B cell (primary cell): ENCODE measurements at regions not wholly inside any gene's neighbourhood (a gene's known extent, or its start where the extent isn't known, plus 50 kb on each side); places are given as distances from the start of the nearest gene placed in this dataset.

ENCODE experiments used
- ATAC-seq: fragments of 200-7000 bp; cut with Tn5 transposase; one replicate; pipeline ENCODE4 v1.10.0; 2021; ENCODE audit warnings: low read depth, mild to moderate bottlenecking, moderate number of reproducible peaks, moderate library complexity
- CTCF ChIA-PET: fragments of 350-600 bp; sonication (Branson Sonifier 250); formaldehyde crosslinking; loops from one replicate; lab custom pipeline; 2021; ENCODE audit warnings: antibody characterized with exemption, inconsistent platforms; lab: Charles Lee
- POLR2A ChIA-PET: fragments of 350-600 bp; sonication (Branson Sonifier 250); formaldehyde crosslinking; loops from one replicate; lab custom pipeline; 2021; ENCODE audit warnings: antibody characterized with exemption; lab: Charles Lee
- DNase-seq: peaks from one replicate; pipeline ENCODE4 v3.0.0; 2013
- H2AFZ ChIP-seq: 2 replicates; pipeline ENCODE4 v1.6.1; 2012; ENCODE audit warnings: mild to moderate bottlenecking, low read depth, low read length; ENCODE audit not compliant: insufficient read depth, poor library complexity, severe bottlenecking
- H3K27ac ChIP-seq, 2 donors: 1 replicate in 1 of 2; 2 replicates in 1 of 2; pipeline ENCODE4 v1.5.1; 2012 to 2013; ENCODE audit warnings: low read length in 2 of 2, mild to moderate bottlenecking in 2 of 2, moderate library complexity in 1 of 2
- H3K27me3 ChIP-seq, 4 experiments: fragments of 200-600 bp in 1 of 4; sonication (generic) in 1 of 4; replicated peaks in 1 of 4; 1 replicate in 2 of 4; 2 replicates in 2 of 4; pipeline versions ENCODE4 v1.6.1 to v1.7.0; 2013 to 2016; ENCODE audit warnings: low read length in 3 of 4, mild to moderate bottlenecking in 2 of 4, mixed read lengths in 1 of 4, moderate library complexity in 1 of 4; ENCODE audit not compliant: insufficient read depth in 4 of 4, control insufficient read depth in 3 of 4; ENCODE audit errors: control extremely low read depth in 1 of 4
- H3K36me3 ChIP-seq, 2 experiments: replicated peaks in 1 of 2; 1 replicate in 1 of 2; 2 replicates in 1 of 2; pipeline versions ENCODE4 v1.6.1 to v1.7.1; 2013; ENCODE audit warnings: low read length in 1 of 2; ENCODE audit not compliant: insufficient read depth in 2 of 2, control insufficient read depth in 1 of 2; ENCODE audit errors: control extremely low read depth in 1 of 2, extremely low read depth in 1 of 2
- H3K4me1 ChIP-seq, 2 donors: fragments of 200-600 bp in 1 of 2; sonication (generic) in 1 of 2; 1 replicate in 1 of 2; 2 replicates in 1 of 2; pipeline versions ENCODE4 v1.5.1 to v1.6.1; 2013 to 2017; ENCODE audit warnings: low read length in 2 of 2; ENCODE audit not compliant: control insufficient read depth in 2 of 2, insufficient read depth in 2 of 2
- H3K4me2 ChIP-seq: replicated peaks from 2 replicates; pipeline ENCODE3; 2012; ENCODE audit warnings: mild to moderate bottlenecking, low read depth, low read length; ENCODE audit not compliant: poor library complexity, severe bottlenecking
- H3K4me3 ChIP-seq, 5 experiments: fragments of 200-600 bp in 1 of 5; sonication (generic) in 1 of 5; 1 replicate in 3 of 5; 2 replicates in 2 of 5; pipeline versions ENCODE4 v1.5.1 to v1.7.0; 2011 to 2016; ENCODE audit warnings: low read length in 4 of 5, mild to moderate bottlenecking in 4 of 5, low read depth in 2 of 5, control low read depth in 1 of 5, moderate library complexity in 1 of 5; ENCODE audit not compliant: insufficient read depth in 1 of 5; ENCODE audit errors: control extremely low read depth in 1 of 5, extremely low read depth in 1 of 5
- H3K79me2 ChIP-seq: fragments of 200-600 bp; sonication (generic); one replicate; pipeline ENCODE4 v1.6.0; 2016; ENCODE audit warnings: low read length; ENCODE audit not compliant: control insufficient read depth, insufficient read depth
- H3K9ac ChIP-seq: fragments of 200-600 bp; sonication (generic); 2 replicates; pipeline ENCODE4 v1.6.1; 2017; ENCODE audit warnings: mild to moderate bottlenecking, low read length, moderate library complexity
- H3K9me3 ChIP-seq, 3 donors: one replicate each; pipeline versions ENCODE4 v1.6.1 to v1.7.1; 2013; ENCODE audit warnings: low read length in 2 of 3; ENCODE audit not compliant: control insufficient read depth in 2 of 3, insufficient read depth in 1 of 3; ENCODE audit errors: control extremely low read depth in 1 of 3
- H4K20me1 ChIP-seq: 2 replicates; pipeline ENCODE4 v1.6.0; 2012; ENCODE audit warnings: mild to moderate bottlenecking, low read length; ENCODE audit not compliant: insufficient read depth, control insufficient read depth, poor library complexity, severe bottlenecking
- H3K27ac Mint-ChIP-seq: one replicate; pipeline ENCODE4 v1.8.0; 2021; ENCODE audit warnings: mixed read lengths
- H3K27me3 Mint-ChIP-seq: one replicate; pipeline ENCODE4 v1.8.0; 2021; ENCODE audit warnings: mixed read lengths
- H3K4me1 Mint-ChIP-seq: one replicate; pipeline ENCODE4 v1.8.0; 2021; ENCODE audit warnings: mixed read lengths
- H3K4me3 Mint-ChIP-seq: one replicate; pipeline ENCODE4 v1.8.0; 2021; ENCODE audit warnings: mixed read lengths
- H3K9me3 Mint-ChIP-seq: one replicate; pipeline ENCODE4 v1.8.0; 2022; ENCODE audit warnings: mixed read lengths; ENCODE audit not compliant: insufficient read depth
- CTCF ChIP-seq: fragments of 200-600 bp; IDR thresholded peaks from one replicate; pipeline ENCODE4 v1.8.0; 2022; ENCODE audit warnings: antibody characterized with exemption, mild to moderate bottlenecking
- EZH2 ChIP-seq: IDR thresholded peaks from 2 replicates; pipeline ENCODE4 v1.6.1; 2012; ENCODE audit warnings: borderline replicate concordance, low read depth, mild to moderate bottlenecking, moderate library complexity, low read length; ENCODE audit not compliant: insufficient read depth, poor library complexity, severe bottlenecking
- WGBS: methylation state at CpG from one replicate; pipeline ENCODE4 v1.1.5; 2013; ENCODE audit warnings: missing lambda C conversion rate; ENCODE audit not compliant: insufficient coverage; 5-methylcytosine and 5-hydroxymethylcytosine counted together
- intact Hi-C: fragments of 100-400 bp; cut with micrococcal nuclease; formaldehyde crosslinking; loops from one replicate; pipeline ENCODE4 v1.10.0; 2022

- TF ChIP-seq EZH2 (no peak), CTCF (no peak)
These were observed 379.2 kb upstream of the ERCC4 start for GRCh38 chr16:13540771-13541170.

GRCh38 chr16:13542284-13542683, 377.7 kb upstream of the ERCC4 start:
- Histone ChIP-seq H4K20me1 (no peaks in the 10 kb centered on the region), H3K4me3 (no peak overlapping the region), H3K36me3 (no peaks in the 10 kb centered on the region), H3K27me3 (no peaks in the 10 kb centered on the region), H3K9ac (no peak overlapping the region), H3K4me1 (no peaks in the 10 kb centered on the region), H3K9me3 (peaks cover 0 to 3% (median 0%) of the 10 kb centered on the region in 3 donors), H2AFZ (no peak overlapping the region), H3K27ac (no peak overlapping the region), H3K79me2 (no peaks in the 10 kb centered on the region), H3K4me2 (no peak overlapping the region)
- no CpG with 5 or more reads among the region's 2 CpGs for WGBS
- DNase-seq = no peak
- intact Hi-C loops = no loop called here
- Mint-ChIP-seq H3K4me3 (no peak overlapping the region), H3K27me3 (peaks cover 4% of the 10 kb centered on the region), H3K4me1 (no peaks in the 10 kb centered on the region), H3K9me3 (peaks cover 6% of the 10 kb centered on the region), H3K27ac (no peak overlapping the region)
- ATAC-seq = no peak
- ChIA-PET POLR2A (no interaction called here), CTCF (no interaction called here)
- TF ChIP-seq EZH2 = no peak
- TF ChIP-seq CTCF = no peak

More at GRCh38 chr16:13540771-13541170, 379.2 kb upstream of the ERCC4 start:
- no peak for ATAC-seq
- CTCF ChIA-PET = no interaction called here
- H3K36me3 ChIP-seq = no peaks in the 10 kb centered on the region
- no peak overlapping the region for H3K9ac ChIP-seq
- H3K4me2 ChIP-seq = no peak overlapping the region
- H2AFZ ChIP-seq = no peak overlapping the region
- intact Hi-C loops = no loop called here
- H3K27me3 Mint-ChIP-seq = peaks cover 4% of the 10 kb centered on the region
- peaks cover 0 to 3% (median 0%) of the 10 kb centered on the region in 3 donors for H3K9me3 ChIP-seq
- no peak overlapping the region for H3K4me3 ChIP-seq
- peaks cover 6% of the 10 kb centered on the region for H3K9me3 Mint-ChIP-seq
- POLR2A ChIA-PET = no interaction called here
- no peaks in the 10 kb centered on the region for H4K20me1 ChIP-seq
- no peaks in the 10 kb centered on the region for H3K4me1 ChIP-seq
- no peak overlapping the region for H3K27ac Mint-ChIP-seq
- no peaks in the 10 kb centered on the region for H3K4me1 Mint-ChIP-seq
- no peaks in the 10 kb centered on the region for H3K27me3 ChIP-seq
- H3K27ac ChIP-seq = no peak overlapping the region
- 94% methylated on average over 2 of the region's 4 CpGs for WGBS
- H3K4me3 Mint-ChIP-seq = no peak overlapping the region
- no peaks in the 10 kb centered on the region for H3K79me2 ChIP-seq
- no peak for DNase-seq
